Activated B cell treated with CpG ODN at 0.5 μM for 24 hours (primary cell): ENCODE measurements at regions not wholly inside any gene's neighbourhood (a gene's known extent, or its start where the extent isn't known, plus 50 kb on each side); places are given as distances from the start of the nearest gene placed in this dataset.

ENCODE experiments used
- ATAC-seq: fragments of 200-7000 bp; cut with Tn5 transposase; one replicate; pipeline ENCODE4 v1.10.0; 2021; ENCODE audit warnings: low read depth, mild to moderate bottlenecking, moderate library complexity
- CTCF ChIA-PET: fragments of 350-600 bp; sonication (Branson Sonifier 250); formaldehyde crosslinking; loops from one replicate; lab custom pipeline; 2021; ENCODE audit warnings: antibody characterized with exemption; lab: Charles Lee
- POLR2A ChIA-PET: fragments of 350-600 bp; sonication (Branson Sonifier 250); formaldehyde crosslinking; loops from one replicate; lab custom pipeline; 2021; ENCODE audit warnings: antibody characterized with exemption; lab: Charles Lee
- DNase-seq: peaks from one replicate; pipeline ENCODE4 v3.0.0; 2022
- H3K27ac Mint-ChIP-seq: one replicate; pipeline ENCODE4 v1.8.0; 2020; ENCODE audit warnings: mixed read lengths
- H3K27me3 Mint-ChIP-seq: one replicate; pipeline ENCODE4 v1.8.0; 2021; ENCODE audit warnings: mixed read lengths
- H3K36me3 Mint-ChIP-seq: one replicate; pipeline ENCODE4 v1.8.0; 2021; ENCODE audit warnings: low read depth, mixed read lengths
- H3K4me1 Mint-ChIP-seq: one replicate; pipeline ENCODE4 v1.8.0; 2021; ENCODE audit warnings: mixed read lengths
- H3K4me3 Mint-ChIP-seq: one replicate; pipeline ENCODE4 v1.8.0; 2020; ENCODE audit warnings: mild to moderate bottlenecking, mixed read lengths
- H3K9me3 Mint-ChIP-seq: one replicate; pipeline ENCODE4 v1.8.0; 2020; ENCODE audit warnings: mixed read lengths
- intact Hi-C: fragments of 100-400 bp; cut with micrococcal nuclease; formaldehyde crosslinking; loops from one replicate; pipeline ENCODE4 v1.15.1; 2024
- TF ChIP-seq, protein P1 (sequence below): fragments of 200-600 bp; IDR thresholded peaks from one replicate; pipeline ENCODE4 v1.8.0; 2022; ENCODE audit warnings: antibody characterized with exemption, mild to moderate bottlenecking

DNA sequence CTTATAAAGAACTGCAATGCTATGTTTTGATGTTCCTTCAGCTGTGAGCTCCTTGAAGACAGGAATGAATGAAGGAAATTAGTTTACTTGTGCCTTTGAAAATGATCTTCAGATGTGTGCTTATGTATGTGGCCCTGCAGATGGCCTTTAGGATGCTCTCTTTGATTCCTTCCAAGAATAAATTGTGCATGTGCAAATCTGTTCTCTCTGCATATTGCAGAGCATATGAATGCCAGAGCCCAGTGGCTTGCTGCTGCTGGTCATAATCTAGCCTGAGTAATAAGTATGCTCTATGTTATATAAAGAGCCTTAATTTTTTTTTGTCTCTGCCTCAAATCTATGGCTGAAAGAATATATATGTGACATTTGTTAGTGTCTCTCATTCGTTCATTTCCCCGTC lies 341.9 kb upstream of the NOVA1 start:
- TF ChIP-seq, protein P1, sequence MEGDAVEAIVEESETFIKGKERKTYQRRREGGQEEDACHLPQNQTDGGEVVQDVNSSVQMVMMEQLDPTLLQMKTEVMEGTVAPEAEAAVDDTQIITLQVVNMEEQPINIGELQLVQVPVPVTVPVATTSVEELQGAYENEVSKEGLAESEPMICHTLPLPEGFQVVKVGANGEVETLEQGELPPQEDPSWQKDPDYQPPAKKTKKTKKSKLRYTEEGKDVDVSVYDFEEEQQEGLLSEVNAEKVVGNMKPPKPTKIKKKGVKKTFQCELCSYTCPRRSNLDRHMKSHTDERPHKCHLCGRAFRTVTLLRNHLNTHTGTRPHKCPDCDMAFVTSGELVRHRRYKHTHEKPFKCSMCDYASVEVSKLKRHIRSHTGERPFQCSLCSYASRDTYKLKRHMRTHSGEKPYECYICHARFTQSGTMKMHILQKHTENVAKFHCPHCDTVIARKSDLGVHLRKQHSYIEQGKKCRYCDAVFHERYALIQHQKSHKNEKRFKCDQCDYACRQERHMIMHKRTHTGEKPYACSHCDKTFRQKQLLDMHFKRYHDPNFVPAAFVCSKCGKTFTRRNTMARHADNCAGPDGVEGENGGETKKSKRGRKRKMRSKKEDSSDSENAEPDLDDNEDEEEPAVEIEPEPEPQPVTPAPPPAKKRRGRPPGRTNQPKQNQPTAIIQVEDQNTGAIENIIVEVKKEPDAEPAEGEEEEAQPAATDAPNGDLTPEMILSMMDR = no peak
- intact Hi-C loops = no loop called here
- Mint-ChIP-seq H3K27ac (no peak overlapping the region), H3K36me3 (no peaks in the 10 kb centered on the region), H3K4me3 (no peak overlapping the region), H3K9me3 (peaks cover 10% of the 10 kb centered on the region), H3K4me1 (no peaks in the 10 kb centered on the region), H3K27me3 (no peaks in the 10 kb centered on the region)
- DNase-seq (no peak), ATAC-seq (no peak)
- ChIA-PET POLR2A (no interaction called here), CTCF (no interaction called here)

DNA sequence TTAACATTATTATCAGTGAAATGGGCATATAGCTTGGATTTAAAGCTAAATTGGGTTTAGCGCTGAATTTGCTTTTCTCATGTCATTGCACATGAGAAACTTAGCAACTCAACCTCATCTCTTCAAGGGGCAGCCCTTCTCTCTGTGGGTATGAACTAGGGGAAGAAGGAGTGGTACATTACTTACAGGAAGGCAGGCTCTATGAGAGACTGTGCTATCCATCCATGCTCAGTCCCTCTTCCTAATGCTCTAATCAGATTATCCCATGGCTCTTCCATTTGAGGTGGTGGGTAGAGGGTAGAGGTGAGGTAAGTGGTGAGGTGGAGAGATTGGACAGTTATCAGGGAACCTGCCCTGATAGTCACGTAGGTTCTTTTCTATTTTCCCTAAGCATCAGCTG lies 343.7 kb upstream of the NOVA1 start:
- Mint-ChIP-seq H3K36me3 (no peaks in the 10 kb centered on the region), H3K4me1 (no peaks in the 10 kb centered on the region), H3K9me3 (peaks cover 8% of the 10 kb centered on the region), H3K4me3 (no peak overlapping the region), H3K27ac (no peak overlapping the region), H3K27me3 (no peaks in the 10 kb centered on the region)
- ChIA-PET CTCF (no interaction called here), POLR2A (no interaction called here)
- ATAC-seq = no peak
- TF ChIP-seq, protein P1 = no peak
- no peak for DNase-seq
- intact Hi-C loops = no loop called here

DNA sequence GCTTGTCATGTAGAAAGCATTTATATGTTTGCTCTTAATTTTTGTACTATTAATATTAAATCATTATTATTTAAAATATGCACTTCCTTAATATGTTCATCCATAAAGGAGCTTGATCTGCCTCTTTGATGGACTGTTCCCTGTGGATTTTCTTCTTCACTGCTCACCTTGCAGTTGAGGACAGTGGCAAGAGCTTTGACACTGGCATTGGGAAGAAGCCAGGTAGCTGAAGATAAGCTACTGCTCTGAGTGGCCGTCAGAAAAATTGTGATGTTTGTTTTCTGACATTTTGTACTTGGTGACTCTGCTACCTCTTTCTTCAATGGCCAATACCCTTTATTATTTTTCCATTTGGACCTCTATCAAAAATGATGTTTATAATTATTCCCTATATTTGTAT lies 349.4 kb upstream of the NOVA1 start:
- CTCF ChIA-PET = no interaction called here
- no peak for ATAC-seq
- H3K27me3 Mint-ChIP-seq = no peaks in the 10 kb centered on the region

DNA sequence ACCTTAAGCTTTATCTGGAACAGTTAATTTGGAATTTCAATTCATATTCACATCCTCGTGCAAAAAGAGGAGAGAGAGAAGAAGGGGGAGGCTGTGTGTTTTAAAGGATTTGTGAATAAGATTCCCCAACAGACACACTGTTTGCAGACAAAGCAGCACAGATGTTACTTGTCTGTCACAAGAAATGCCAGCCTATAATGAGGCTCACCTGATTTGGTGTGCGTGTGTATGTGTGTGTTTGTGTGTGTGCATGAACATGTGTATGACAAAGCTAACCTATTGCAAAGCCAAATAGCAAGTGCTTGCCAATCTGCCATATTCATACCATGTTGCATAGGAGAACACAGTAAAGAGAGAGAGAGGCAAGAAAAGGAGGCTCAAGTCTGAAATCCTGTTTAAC lies 361.6 kb upstream of the NOVA1 start:
- H3K27me3 Mint-ChIP-seq = no peaks in the 10 kb centered on the region
- intact Hi-C loops = no loop called here
- ATAC-seq (no peak), DNase-seq (no peak)
- no peaks in the 10 kb centered on the region for H3K36me3 Mint-ChIP-seq
- no peaks in the 10 kb centered on the region for H3K4me1 Mint-ChIP-seq
- no peak overlapping the region for H3K4me3 Mint-ChIP-seq
- H3K27ac Mint-ChIP-seq = no peak overlapping the region
- CTCF ChIA-PET = no interaction called here
- TF ChIP-seq, protein P1 = no peak
- POLR2A ChIA-PET = no interaction called here
- H3K9me3 Mint-ChIP-seq = peaks cover 4% of the 10 kb centered on the region

More for the DNA sequence above, 349.4 kb upstream of the NOVA1 start:
- TF ChIP-seq, protein P1 = no peak
- POLR2A ChIA-PET = no interaction called here
- DNase-seq = no peak
- Mint-ChIP-seq H3K27ac (no peak overlapping the region), H3K36me3 (no peaks in the 10 kb centered on the region), H3K9me3 (peaks cover 4% of the 10 kb centered on the region), H3K4me3 (no peak overlapping the region), H3K4me1 (no peaks in the 10 kb centered on the region)
- intact Hi-C loops = no loop called here

DNA sequence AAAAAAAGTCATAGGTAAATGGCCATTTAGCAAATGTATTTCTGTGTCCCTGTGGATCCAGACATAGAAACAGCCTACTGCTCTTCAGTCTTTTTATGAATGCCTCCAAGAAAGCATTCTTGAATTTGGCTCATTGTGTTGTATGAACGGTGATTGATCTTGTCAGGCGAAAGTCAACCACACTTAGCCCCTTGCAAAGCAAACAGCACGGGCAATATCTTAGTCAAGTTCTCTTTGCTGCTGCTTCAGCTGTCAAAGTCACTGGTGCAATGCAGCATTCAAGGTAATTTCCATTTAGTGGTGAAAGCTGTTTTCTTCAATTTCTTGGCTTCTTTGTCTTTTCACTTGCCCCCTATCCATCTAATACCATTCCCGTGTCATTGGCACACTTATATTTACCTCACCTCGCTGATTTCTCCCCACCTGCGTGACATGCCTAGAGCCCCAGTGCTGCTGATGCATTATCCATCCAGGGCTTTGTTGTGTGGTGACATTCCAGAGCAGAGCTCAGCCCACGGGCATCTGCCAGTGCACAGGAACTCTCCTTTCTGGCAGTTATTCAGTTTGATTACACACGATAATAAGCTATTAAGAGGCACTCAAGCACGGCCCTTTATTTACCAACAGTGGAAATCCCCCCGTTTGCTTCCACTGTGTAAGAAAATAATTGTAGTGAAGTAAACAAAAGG lies 362.3 kb upstream of the NOVA1 start:
- CTCF ChIA-PET = no interaction called here
- no peaks in the 10 kb centered on the region for H3K4me1 Mint-ChIP-seq
- intact Hi-C loops = no loop called here

More for the DNA sequence above, 362.3 kb upstream of the NOVA1 start:
- POLR2A ChIA-PET = no interaction called here
- H3K4me3 Mint-ChIP-seq = no peak overlapping the region
- peaks cover 6% of the 10 kb centered on the region for H3K9me3 Mint-ChIP-seq
- no peaks in the 10 kb centered on the region for H3K27me3 Mint-ChIP-seq
- no peak for DNase-seq
- no peaks in the 10 kb centered on the region for H3K36me3 Mint-ChIP-seq
- H3K27ac Mint-ChIP-seq = no peak overlapping the region
- TF ChIP-seq, protein P1 = no peak
- ATAC-seq = no peak
